Mesenchymal stem cell (in vitro differentiated cells and primary cell): ENCODE measurements at regions not wholly inside any gene's neighbourhood (a gene's known extent, or its start where the extent isn't known, plus 50 kb on each side); places are given as distances from the start of the nearest gene placed in this dataset.

Experiments
- DNase-seq: peaks from one replicate; pipeline ENCODE4 v3.0.0-alpha.2; 2013
- H2AFZ ChIP-seq: one replicate; pipeline ENCODE4 v1.6.1; 2013; ENCODE audit warnings: low read depth, mild to moderate bottlenecking, control low read depth, inconsistent platforms, low read length, moderate library complexity
- H2AK5ac ChIP-seq: 2 replicates; pipeline ENCODE4 v1.6.1; 2013; ENCODE audit warnings: low read length, moderate library complexity, mild to moderate bottlenecking, inconsistent platforms; ENCODE audit not compliant: severe bottlenecking
- H2BK120ac ChIP-seq: one replicate; pipeline ENCODE4 v1.6.1; 2013; ENCODE audit warnings: low read depth, mild to moderate bottlenecking, inconsistent platforms, low read length, moderate library complexity
- H2BK12ac ChIP-seq, 2 experiments: one replicate each; pipeline ENCODE4 v1.6.1; 2013; ENCODE audit warnings: inconsistent platforms in 2 of 2, low read length in 2 of 2, mild to moderate bottlenecking in 2 of 2, moderate library complexity in 2 of 2, control low read depth in 1 of 2
- H2BK15ac ChIP-seq: one replicate; pipeline ENCODE4 v1.6.1; 2013; ENCODE audit warnings: mild to moderate bottlenecking, low read depth, inconsistent platforms; ENCODE audit not compliant: poor library complexity, severe bottlenecking
- H2BK5ac ChIP-seq: 2 replicates; pipeline ENCODE4 v1.6.1; 2013; ENCODE audit warnings: low read depth, mild to moderate bottlenecking, low read length, control low read depth, inconsistent platforms; ENCODE audit not compliant: poor library complexity, severe bottlenecking
- H3K14ac ChIP-seq, 2 experiments: one replicate each; pipeline ENCODE4 v1.6.1; 2013; ENCODE audit warnings: inconsistent platforms in 2 of 2, low read length in 2 of 2, control low read depth in 1 of 2, mild to moderate bottlenecking in 1 of 2, moderate library complexity in 1 of 2
- H3K18ac ChIP-seq, 2 experiments: one replicate each; pipeline ENCODE4 v1.6.1; 2013; ENCODE audit warnings: inconsistent platforms in 2 of 2, low read length in 2 of 2, control low read depth in 1 of 2, low read depth in 1 of 2, mild to moderate bottlenecking in 1 of 2
- H3K23ac ChIP-seq, 2 experiments: one replicate each; pipeline ENCODE4 v1.6.1; 2013; ENCODE audit warnings: inconsistent platforms in 2 of 2, low read length in 2 of 2, mild to moderate bottlenecking in 2 of 2, moderate library complexity in 2 of 2, control low read depth in 1 of 2
- H3K27ac ChIP-seq: 2 replicates; pipeline ENCODE4 v1.5.1; 2013; ENCODE audit warnings: mild to moderate bottlenecking, moderate library complexity, low read length, control low read depth, inconsistent platforms; ENCODE audit not compliant: poor library complexity, severe bottlenecking
- H3K27me3 ChIP-seq, 2 experiments: 2 replicates each; pipeline versions ENCODE4 v1.6.1 to v1.7.0; 2013; ENCODE audit warnings: low read length in 2 of 2, mild to moderate bottlenecking in 2 of 2, moderate library complexity in 2 of 2, control low read depth in 1 of 2, inconsistent platforms in 1 of 2; ENCODE audit not compliant: control insufficient read depth in 1 of 2, insufficient read depth in 1 of 2
- H3K36me3 ChIP-seq, 2 experiments: 2 replicates each; pipeline versions ENCODE4 v1.6.1 to v1.7.0; 2013; ENCODE audit warnings: low read length in 2 of 2, control low read depth in 1 of 2, inconsistent platforms in 1 of 2, low read depth in 1 of 2, mild to moderate bottlenecking in 1 of 2; ENCODE audit not compliant: insufficient read depth in 2 of 2, control insufficient read depth in 1 of 2
- H3K4ac ChIP-seq, 2 experiments: one replicate each; pipeline ENCODE4 v1.6.1; 2013; ENCODE audit warnings: inconsistent platforms in 2 of 2, low read length in 2 of 2, mild to moderate bottlenecking in 2 of 2, moderate library complexity in 2 of 2, control low read depth in 1 of 2, low read depth in 1 of 2
- H3K4me1 ChIP-seq: 2 replicates; pipeline ENCODE4 v1.6.1; 2013; ENCODE audit warnings: low read depth, low read length, control low read depth; ENCODE audit not compliant: control insufficient read depth, insufficient read depth
- H3K4me2 ChIP-seq: 2 replicates; pipeline ENCODE4 v1.6.1; 2013; ENCODE audit warnings: low read length, mild to moderate bottlenecking, inconsistent platforms; ENCODE audit not compliant: poor library complexity, severe bottlenecking
- H3K4me3 ChIP-seq, 2 experiments: 2 replicates each; pipeline versions ENCODE4 v1.5.1 to v1.7.0; 2013; ENCODE audit warnings: low read length in 2 of 2, mild to moderate bottlenecking in 2 of 2, control low read depth in 1 of 2, low read depth in 1 of 2; ENCODE audit not compliant: insufficient read depth in 1 of 2
- H3K79me1 ChIP-seq: replicated peaks from 2 replicates; pipeline ENCODE4 v1.6.1; 2013; ENCODE audit warnings: mild to moderate bottlenecking, control low read depth, low read length, inconsistent platforms; ENCODE audit not compliant: poor library complexity, severe bottlenecking
- H3K9ac ChIP-seq: 2 replicates; pipeline ENCODE4 v1.7.0; 2013; ENCODE audit warnings: mild to moderate bottlenecking, low read length, moderate library complexity
- H3K9me3 ChIP-seq: 2 replicates; pipeline ENCODE4 v1.7.0; 2013; ENCODE audit warnings: mild to moderate bottlenecking, low read length; ENCODE audit not compliant: control insufficient read depth
- H4K8ac ChIP-seq: one replicate; pipeline ENCODE4 v1.6.1; 2013; ENCODE audit warnings: inconsistent platforms, mild to moderate bottlenecking, low read length, moderate library complexity
- H4K91ac ChIP-seq: one replicate; pipeline ENCODE4 v1.6.1; 2013; ENCODE audit warnings: mild to moderate bottlenecking, low read length, inconsistent platforms
- WGBS: methylation state at CpG from one replicate; pipeline ENCODE4 v1.1.7; 2013; ENCODE audit warnings: mixed read lengths; 5-methylcytosine and 5-hydroxymethylcytosine counted together

- no peak overlapping the region for H3K23ac ChIP-seq
- H2AFZ ChIP-seq, result no peak overlapping the region
- no peak overlapping the region for H2AK5ac ChIP-seq
- no peaks in the 10 kb centered on the region for H3K79me1 ChIP-seq
- no peak overlapping the region for H3K14ac ChIP-seq
- no peak overlapping the region for H3K9ac ChIP-seq
- H3K4me3 ChIP-seq, result no peak overlapping the region
- no peak overlapping the region for H2BK120ac ChIP-seq
- H2BK15ac ChIP-seq, result no peak overlapping the region
- DNase-seq, result no peak
- no peak overlapping the region for H2BK12ac ChIP-seq
- H3K4me1 ChIP-seq, result no peaks in the 10 kb centered on the region
- H3K4ac ChIP-seq, result no peak overlapping the region
- H3K36me3 ChIP-seq, result no peaks in the 10 kb centered on the region
- no peak overlapping the region for H2BK5ac ChIP-seq
- H3K9me3 ChIP-seq, result no peaks in the 10 kb centered on the region
- WGBS, result 96% methylated on average over 4 of the region's 4 CpGs
- H4K91ac ChIP-seq, result no peak overlapping the region
- H3K18ac ChIP-seq, result no peak overlapping the region
- H3K27ac ChIP-seq, result no peak overlapping the region
- H3K4me2 ChIP-seq, result no peak overlapping the region
- no peak overlapping the region for H4K8ac ChIP-seq
- no peaks in the 10 kb centered on the region for H3K27me3 ChIP-seq
Observed at GRCh38 chr17:71878998-71879397, 241.8 kb upstream of the SOX9 start.

- H3K4ac ChIP-seq, result no peak overlapping the region
- H2BK120ac ChIP-seq, result no peak overlapping the region
- H3K4me1 ChIP-seq, result no peaks in the 10 kb centered on the region
- H3K4me3 ChIP-seq, result no peak overlapping the region
- no peak overlapping the region for H3K4me2 ChIP-seq
- no peak overlapping the region for H3K14ac ChIP-seq
- no peak for DNase-seq
- no peak overlapping the region for H3K23ac ChIP-seq
- H2BK12ac ChIP-seq, result no peak overlapping the region
- H2AK5ac ChIP-seq, result no peak overlapping the region
- no peak overlapping the region for H2BK15ac ChIP-seq
- no peak overlapping the region for H3K27ac ChIP-seq
- no peak overlapping the region for H3K9ac ChIP-seq
- no peak overlapping the region for H2BK5ac ChIP-seq
- H4K91ac ChIP-seq, result no peak overlapping the region
- no peaks in the 10 kb centered on the region for H3K9me3 ChIP-seq
- no peak overlapping the region for H4K8ac ChIP-seq
- H3K36me3 ChIP-seq, result no peaks in the 10 kb centered on the region
- H3K27me3 ChIP-seq, result no peaks in the 10 kb centered on the region
- WGBS, result 100% methylated on average over 1 of the region's 3 CpGs
- H3K18ac ChIP-seq, result no peak overlapping the region
- no peaks in the 10 kb centered on the region for H3K79me1 ChIP-seq
- H2AFZ ChIP-seq, result no peak overlapping the region
Observed at GRCh38 chr17:71881041-71881440, 239.8 kb upstream of the SOX9 start.

GRCh38 chr17:71881581-71881980 lies 239.2 kb upstream of the SOX9 start:
- no peaks in the 10 kb centered on the region for H3K36me3 ChIP-seq
- H3K27me3 ChIP-seq, result no peaks in the 10 kb centered on the region
- no peak for DNase-seq
- no peak overlapping the region for H2BK15ac ChIP-seq
- no peak overlapping the region for H3K14ac ChIP-seq
- H3K18ac ChIP-seq, result no peak overlapping the region
- H3K4me2 ChIP-seq, result no peak overlapping the region
- no peak overlapping the region for H2BK120ac ChIP-seq
- 93% methylated on average over 2 of the region's 2 CpGs for WGBS
- no peak overlapping the region for H2BK12ac ChIP-seq
- no peaks in the 10 kb centered on the region for H3K4me1 ChIP-seq
- H4K91ac ChIP-seq, result no peak overlapping the region
- H2AFZ ChIP-seq, result no peak overlapping the region
- no peak overlapping the region for H2BK5ac ChIP-seq
- no peak overlapping the region for H3K4me3 ChIP-seq
- H3K23ac ChIP-seq, result no peak overlapping the region
- no peak overlapping the region for H3K27ac ChIP-seq
- H2AK5ac ChIP-seq, result no peak overlapping the region
- no peaks in the 10 kb centered on the region for H3K9me3 ChIP-seq
- H3K79me1 ChIP-seq, result no peaks in the 10 kb centered on the region
- no peak overlapping the region for H3K4ac ChIP-seq
- no peak overlapping the region for H3K9ac ChIP-seq
- H4K8ac ChIP-seq, result no peak overlapping the region

GRCh38 chr17:71883258-71883657 lies 237.6 kb upstream of the SOX9 start:
- Histone ChIP-seq H3K27me3 (no peaks in the 10 kb centered on the region), H2BK12ac (no peak overlapping the region), H2BK5ac (no peak overlapping the region), H3K9me3 (no peaks in the 10 kb centered on the region), H3K18ac (no peak overlapping the region), H3K4me2 (no peak overlapping the region), H3K9ac (no peak overlapping the region), H2AFZ (no peak overlapping the region), H2BK15ac (no peak overlapping the region), H3K27ac (no peak overlapping the region), H4K91ac (no peak overlapping the region), H3K4me3 (no peak overlapping the region), H3K23ac (no peak overlapping the region), H3K14ac (no peak overlapping the region), H3K4ac (no peak overlapping the region), H4K8ac (no peak overlapping the region), H3K4me1 (no peaks in the 10 kb centered on the region), H2AK5ac (no peak overlapping the region), H2BK120ac (no peak overlapping the region), H3K36me3 (no peaks in the 10 kb centered on the region), H3K79me1 (no peaks in the 10 kb centered on the region)
- no peak for DNase-seq
- 92% methylated on average over 2 of the region's 2 CpGs for WGBS
